Pancreas (tissue), 10 donors: ENCODE measurements at regions not wholly inside any gene's neighbourhood (a gene's known extent, or its start where the extent isn't known, plus 50 kb on each side); places are given as distances from the start of the nearest gene placed in this dataset.

Experiments
- ATAC-seq, 4 donors: fragments of 200-7000 bp; cut with Tn5 transposase; one replicate each; pipeline versions ENCODE4 v1.8.0 to v1.9.1; 2020; ENCODE audit warnings: mild to moderate bottlenecking in 4 of 4, moderate library complexity in 4 of 4
- DNase-seq, 6 donors: peaks; one replicate each; pipeline ENCODE4 v3.0.0-alpha.2; 2020
- FAIRE-seq: peaks from 2 replicates; lab custom pipeline; 2012; peaks lifted over from hg19 to GRCh38; lab: Jason Lieb, UNC
- H3K27ac ChIP-seq, 4 donors: fragments of 200-600 bp; sonication (generic); 1 replicate in 3 of 4; 2 replicates in 1 of 4; pipeline versions ENCODE4 v1.5.0 to v1.8.0; 2020
- H3K27me3 ChIP-seq, 4 donors: fragments of 200-600 bp; one replicate each; pipeline ENCODE4 v1.8.0; 2021
- H3K36me3 ChIP-seq, 3 donors: fragments of 200-600 bp; sonication (generic) in 1 of 3; one replicate each; pipeline versions ENCODE4 v1.5.0 to v1.8.0; 2020 to 2021
- H3K4me1 ChIP-seq, 3 donors: fragments of 200-600 bp; one replicate each; pipeline ENCODE4 v1.8.0; 2021
- H3K4me3 ChIP-seq, 4 donors: fragments of 200-600 bp; sonication (generic) in 2 of 4; one replicate each; pipeline versions ENCODE4 v1.5.0 to v1.8.0; 2020 to 2021
- H3K9me3 ChIP-seq, 4 donors: fragments of 200-600 bp; one replicate each; pipeline ENCODE4 v1.8.0; 2021
- WGBS, 2 donors: extraction: QIAGEN DNeasy Blood & Tissue Kit; methylation state at CpG; one replicate each; pipeline ENCODE4 v1.1.7; 2013; 5-methylcytosine and 5-hydroxymethylcytosine counted together
- intact Hi-C, 3 donors: fragments of 100-400 bp; cut with DNase I; formaldehyde crosslinking; loops; one replicate each; pipeline versions ENCODE4 v1.11.1 to v1.14.2; 2022
- TF ChIP-seq, protein P1 (sequence below), 4 donors: fragments of 200-600 bp; sonication (generic) in 3 of 4; IDR thresholded peaks; one replicate each; pipeline versions ENCODE4 v1.5.0 to v1.8.0; 2021; ENCODE audit warnings: antibody characterized with exemption in 4 of 4
- donor health status: healthy with polysubstance abuse.
- donor health status: DM: no; HTN: no; CAD: no; lungs with moderate emphysema.
- donor health status: DM: no; HTN: no; CAD: no.
- donor health status: control.
- donor health status: control.
- donor health status: Bipolar disorder and iron deficiency.
- donor health status: DM: yes; HTN: yes; CAD: no.
- donor health status: DM: no; HTN: no; CAD: no.
- donor health status: DM: no; HTN: no; CAD: no.
- donor health status: DM: yes; HTN: yes; CAD: no.

DNA sequence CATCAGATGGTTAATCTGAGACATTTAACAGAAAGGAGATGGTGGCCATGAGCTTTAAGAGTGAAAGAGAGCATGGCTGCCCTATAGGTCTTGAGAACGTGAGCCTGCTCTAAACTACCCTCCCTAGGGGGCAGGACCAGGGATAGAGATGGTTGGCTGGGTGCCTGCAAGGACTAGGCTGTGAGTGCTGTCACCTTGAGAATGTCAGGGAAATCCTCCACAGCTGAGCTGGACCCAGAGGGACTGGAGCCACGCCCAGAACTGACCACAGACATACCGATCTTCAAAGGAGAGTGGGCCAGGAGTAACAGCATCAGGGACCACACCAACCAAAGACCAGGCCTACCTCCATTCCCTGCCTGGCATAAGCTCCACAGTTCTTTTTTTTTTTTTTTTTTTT, 53.6 kb upstream of the UBE2E1 start:
- H3K4me3 ChIP-seq = no peak overlapping the region
- no peaks in the 10 kb centered on the region for H3K27me3 ChIP-seq
- WGBS, 2 donors = 77 to 83% methylated on average over 3 of the region's 3 CpGs
- no peak for DNase-seq
- TF ChIP-seq, protein P1, sequence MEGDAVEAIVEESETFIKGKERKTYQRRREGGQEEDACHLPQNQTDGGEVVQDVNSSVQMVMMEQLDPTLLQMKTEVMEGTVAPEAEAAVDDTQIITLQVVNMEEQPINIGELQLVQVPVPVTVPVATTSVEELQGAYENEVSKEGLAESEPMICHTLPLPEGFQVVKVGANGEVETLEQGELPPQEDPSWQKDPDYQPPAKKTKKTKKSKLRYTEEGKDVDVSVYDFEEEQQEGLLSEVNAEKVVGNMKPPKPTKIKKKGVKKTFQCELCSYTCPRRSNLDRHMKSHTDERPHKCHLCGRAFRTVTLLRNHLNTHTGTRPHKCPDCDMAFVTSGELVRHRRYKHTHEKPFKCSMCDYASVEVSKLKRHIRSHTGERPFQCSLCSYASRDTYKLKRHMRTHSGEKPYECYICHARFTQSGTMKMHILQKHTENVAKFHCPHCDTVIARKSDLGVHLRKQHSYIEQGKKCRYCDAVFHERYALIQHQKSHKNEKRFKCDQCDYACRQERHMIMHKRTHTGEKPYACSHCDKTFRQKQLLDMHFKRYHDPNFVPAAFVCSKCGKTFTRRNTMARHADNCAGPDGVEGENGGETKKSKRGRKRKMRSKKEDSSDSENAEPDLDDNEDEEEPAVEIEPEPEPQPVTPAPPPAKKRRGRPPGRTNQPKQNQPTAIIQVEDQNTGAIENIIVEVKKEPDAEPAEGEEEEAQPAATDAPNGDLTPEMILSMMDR (IDR thresholded peaks at IDR 0.05) = no peak
- H3K27ac ChIP-seq = no peak overlapping the region
- no peaks in the 10 kb centered on the region for H3K9me3 ChIP-seq
- no peak for FAIRE-seq
- intact Hi-C loops = no loop called here
- no peak for ATAC-seq
- no peaks in the 10 kb centered on the region for H3K36me3 ChIP-seq
- H3K4me1 ChIP-seq = no peaks in the 10 kb centered on the region

DNA sequence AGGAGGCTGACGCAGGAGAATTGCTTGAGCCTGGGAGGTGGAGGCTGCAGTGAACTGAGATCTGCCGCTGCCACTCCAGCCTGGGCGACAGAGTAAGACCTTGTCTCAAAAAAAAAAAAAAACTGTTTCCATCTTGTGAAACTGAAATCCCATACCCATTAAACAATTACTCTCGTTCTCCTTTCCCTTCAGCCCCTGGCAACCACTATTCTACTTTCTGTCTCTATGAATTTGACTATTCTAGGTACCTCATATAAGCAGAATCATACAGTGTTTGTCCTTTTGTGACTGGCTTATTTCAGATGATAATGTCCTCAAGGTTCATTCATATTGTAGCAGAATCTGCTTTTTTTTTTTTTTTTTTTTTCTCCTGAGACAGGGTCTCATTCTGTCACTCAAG, 51.5 kb upstream of the UBE2E1 start:
- DNase-seq (no peak), FAIRE-seq (no peak), ATAC-seq (no peak)
- Histone ChIP-seq H3K27me3 (no peaks in the 10 kb centered on the region), H3K4me1 (no peaks in the 10 kb centered on the region), H3K4me3 (no peak overlapping the region), H3K9me3 (no peaks in the 10 kb centered on the region), H3K27ac (no peak overlapping the region), H3K36me3 (no peaks in the 10 kb centered on the region)
- TF ChIP-seq, protein P1 (IDR thresholded peaks at IDR 0.05) = no peak
- 73 to 81% methylated on average over 4 of the region's 4 CpGs for WGBS, 2 donors
- intact Hi-C loops = no loop called here
